HCT116 (cell line): ENCODE measurements at regions not wholly inside any gene's neighbourhood (a gene's known extent, or its start where the extent isn't known, plus 50 kb on each side); places are given as distances from the start of the nearest gene placed in this dataset.

Experiments used
- CTCF ChIP-seq, 3 experiments: fragments of 200-600 bp in 1 of 3; sonication (generic) in 1 of 3; IDR thresholded peaks in 2 of 3; conservative IDR thresholded peaks in 1 of 3; 2 replicates each; pipeline ENCODE4 v1.5.1; 2012 to 2017; ENCODE audit warnings: low read depth in 2 of 3, low read length in 2 of 3, antibody characterized with exemption in 1 of 3, borderline replicate concordance in 1 of 3, control low read depth in 1 of 3, mild to moderate bottlenecking in 1 of 3, mixed read lengths in 1 of 3, mixed run types in 1 of 3, moderate library complexity in 1 of 3; ENCODE audit not compliant: insufficient read depth in 1 of 3
- ELF1 ChIP-seq: IDR thresholded peaks from 2 replicates; pipeline ENCODE4 v1.6.1; 2012; ENCODE audit warnings: low read depth, borderline replicate concordance
- EZH2 ChIP-seq: fragments of 200-600 bp; sonication (generic); IDR thresholded peaks from 2 replicates; pipeline ENCODE4 v1.6.1; 2017; ENCODE audit warnings: antibody characterized with exemption, mixed run types
- POLR2A ChIP-seq: IDR thresholded peaks from 2 replicates; pipeline ENCODE4 v1.7.0; 2011; ENCODE audit warnings: borderline replicate concordance; ENCODE audit not compliant: insufficient read depth, insufficient read length; ENCODE audit errors: extremely low read depth
- POLR2AphosphoS5 ChIP-seq: IDR thresholded peaks from 2 replicates; pipeline ENCODE4 v1.6.1; 2011; ENCODE audit warnings: mild to moderate bottlenecking, low read depth, low read length, moderate library complexity
- RAD21 ChIP-seq: IDR thresholded peaks from 2 replicates; pipeline ENCODE4 v1.6.1; 2012; ENCODE audit warnings: low read depth, mild to moderate bottlenecking
- REST ChIP-seq: IDR thresholded peaks from 2 replicates; pipeline ENCODE4 v1.6.1; 2012; ENCODE audit warnings: low read depth
- SIN3A ChIP-seq: IDR thresholded peaks from 2 replicates; pipeline ENCODE4 v1.6.1; 2012; ENCODE audit warnings: low read depth
- TCF7L2 ChIP-seq: IDR thresholded peaks from 2 replicates; pipeline ENCODE4 v1.7.0; 2011; ENCODE audit warnings: borderline replicate concordance, inconsistent platforms; ENCODE audit not compliant: insufficient read depth, insufficient read length; ENCODE audit errors: extremely low read depth
- ZBTB33 ChIP-seq: IDR thresholded peaks from 2 replicates; pipeline ENCODE4 v1.6.1; 2011; ENCODE audit warnings: mild to moderate bottlenecking, low read length, moderate library complexity; ENCODE audit not compliant: insufficient replicate concordance; ENCODE audit errors: extremely low read depth
- ZNF274 ChIP-seq: fragments of 200-500 bp; sonication (Bioruptor generic); IDR thresholded peaks from 2 replicates; pipeline ENCODE4 v1.6.1; 2014; ENCODE audit warnings: mild to moderate bottlenecking, low read depth, low read length, inconsistent platforms

- TF ChIP-seq POLR2A (no peak), CTCF (IDR thresholded peaks at IDR 0.05 in 2 of 3, conservative IDR thresholded peaks at IDR 0.05 in 1 of 3; ENCODE audit: borderline replicate concordance in 1 of 3, insufficient read depth in 1 of 3, low read depth in 2 of 3, low read length in 2 of 3) (no peak), ZNF274 (no peak), EZH2 (no peak), REST (no peak), POLR2AphosphoS5 (no peak), ZBTB33 (no peak), RAD21 (no peak), ELF1 (no peak), TCF7L2 (no peak), SIN3A (no peak)
Observed at GRCh38 chr5:60447488-60447920, 252.5 kb downstream of the DEPDC1B start.
